ENCODE measurements at regions not wholly inside any gene's neighbourhood (a gene's known extent, or its start where the extent isn't known, plus 50 kb on each side); places are given as distances from the start of the nearest gene placed in this dataset.

GRCh38 chr21:38202811-38203210 is 54.0 kb upstream of the KCNJ15 start:
- H3K36me3 Mint-ChIP-seq (ENCODE audit: low read depth) = no peaks in the 10 kb centered on the region
- no peaks in the 10 kb centered on the region for H3K4me1 Mint-ChIP-seq (ENCODE audit: low read depth)
- peaks cover 9% of the 10 kb centered on the region for H3K27me3 Mint-ChIP-seq (ENCODE audit: low read depth)
- no peaks in the 10 kb centered on the region for H3K9me3 Mint-ChIP-seq
- no peak overlapping the region for H3K4me3 Mint-ChIP-seq
- H3K27ac Mint-ChIP-seq = no peak overlapping the region

GRCh38 chr21:38203229-38203628 is 53.6 kb upstream of the KCNJ15 start:
- Mint-ChIP-seq H3K4me3 (no peak overlapping the region), H3K4me1 (ENCODE audit: low read depth) (peaks cover 1% of the 10 kb centered on the region), H3K36me3 (ENCODE audit: low read depth) (no peaks in the 10 kb centered on the region), H3K27ac (no peak overlapping the region), H3K27me3 (ENCODE audit: low read depth) (peaks cover 9% of the 10 kb centered on the region), H3K9me3 (no peaks in the 10 kb centered on the region)

GRCh38 chr21:38205940-38206339 is 50.9 kb upstream of the KCNJ15 start:
- no peaks in the 10 kb centered on the region for H3K9me3 Mint-ChIP-seq
- H3K27ac Mint-ChIP-seq = no peak overlapping the region
- H3K4me3 Mint-ChIP-seq = no peak overlapping the region
- H3K4me1 Mint-ChIP-seq (ENCODE audit: low read depth) = peaks cover 2% of the 10 kb centered on the region
- H3K36me3 Mint-ChIP-seq (ENCODE audit: low read depth) = no peaks in the 10 kb centered on the region
- peaks cover 8% of the 10 kb centered on the region for H3K27me3 Mint-ChIP-seq (ENCODE audit: low read depth)

GRCh38 chr21:38206646-38207045 is 50.1 kb upstream of the KCNJ15 start:
- H3K36me3 Mint-ChIP-seq (ENCODE audit: low read depth) = no peaks in the 10 kb centered on the region
- peaks cover 9% of the 10 kb centered on the region for H3K27me3 Mint-ChIP-seq (ENCODE audit: low read depth)
- peaks cover 2% of the 10 kb centered on the region for H3K4me1 Mint-ChIP-seq (ENCODE audit: low read depth)
- no peaks in the 10 kb centered on the region for H3K9me3 Mint-ChIP-seq
- no peak overlapping the region for H3K27ac Mint-ChIP-seq
- H3K4me3 Mint-ChIP-seq = no peak overlapping the region

Measured in T-helper 1 cell treated with Interleukin-12 subunit alpha and Interleukin-12 subunit beta and Interleukin-4 antibody, amounts not matched to agents 30 μg/mL and 1 μg/mL, for 36 hours (primary cell).